ENCODE measurements at regions not wholly inside any gene's neighbourhood (a gene's known extent, or its start where the extent isn't known, plus 50 kb on each side); places are given as distances from the start of the nearest gene placed in this dataset.

- ATAC-seq (no peak), DNase-seq (no peak)
- no peak overlapping the region for H3K4me3 Mint-ChIP-seq
- H3K27me3 Mint-ChIP-seq = peaks cover 26% of the 10 kb centered on the region
- H3K27ac Mint-ChIP-seq = no peak overlapping the region
- no peaks in the 10 kb centered on the region for H3K4me1 Mint-ChIP-seq
- H3K36me3 Mint-ChIP-seq (ENCODE audit: low read depth) = no peaks in the 10 kb centered on the region
- no peaks in the 10 kb centered on the region for H3K9me3 ChIP-seq (ENCODE audit: control insufficient read depth, low read length, poor library complexity, severe bottlenecking)
Observed at GRCh38 chr17:33987162-33987561, 267.9 kb upstream of the CCL2 start.

- Mint-ChIP-seq H3K27me3 (peaks cover 20% of the 10 kb centered on the region), H3K4me1 (no peaks in the 10 kb centered on the region), H3K27ac (no peak overlapping the region), H3K36me3 (ENCODE audit: low read depth) (no peaks in the 10 kb centered on the region), H3K4me3 (no peak overlapping the region)
- DNase-seq (no peak), ATAC-seq (no peak)
- H3K9me3 ChIP-seq (ENCODE audit: control insufficient read depth, low read length, poor library complexity, severe bottlenecking) = no peaks in the 10 kb centered on the region
Observed at GRCh38 chr17:33989361-33990148, 265.5 kb upstream of the CCL2 start.

GRCh38 chr17:33990943-33991706 lies 264.0 kb upstream of the CCL2 start:
- ATAC-seq (no peak), DNase-seq (no peak)
- peaks cover 16% of the 10 kb centered on the region for H3K27me3 Mint-ChIP-seq
- no peak overlapping the region for H3K4me3 Mint-ChIP-seq
- H3K4me1 Mint-ChIP-seq = no peaks in the 10 kb centered on the region
- H3K27ac Mint-ChIP-seq = no peak overlapping the region
- H3K9me3 ChIP-seq (ENCODE audit: control insufficient read depth, low read length, poor library complexity, severe bottlenecking) = no peaks in the 10 kb centered on the region
- H3K36me3 Mint-ChIP-seq (ENCODE audit: low read depth) = no peaks in the 10 kb centered on the region

GRCh38 chr17:33992113-33992512 lies 263.0 kb upstream of the CCL2 start:
- H3K27ac Mint-ChIP-seq = no peak overlapping the region
- no peaks in the 10 kb centered on the region for H3K4me1 Mint-ChIP-seq
- no peaks in the 10 kb centered on the region for H3K9me3 ChIP-seq (ENCODE audit: control insufficient read depth, low read length, poor library complexity, severe bottlenecking)
- DNase-seq (no peak), ATAC-seq (no peak)
- H3K27me3 Mint-ChIP-seq = peaks cover 12% of the 10 kb centered on the region
- H3K36me3 Mint-ChIP-seq (ENCODE audit: low read depth) = no peaks in the 10 kb centered on the region
- H3K4me3 Mint-ChIP-seq = no peak overlapping the region

GRCh38 chr17:34000639-34001038 lies 254.4 kb upstream of the CCL2 start:
- H3K4me3 Mint-ChIP-seq = no peak overlapping the region
- H3K27me3 Mint-ChIP-seq = peaks cover under 1% of the 10 kb centered on the region
- H3K36me3 Mint-ChIP-seq (ENCODE audit: low read depth) = no peaks in the 10 kb centered on the region
- no peak overlapping the region for H3K27ac Mint-ChIP-seq
- ATAC-seq (no peak), DNase-seq (no peak)
- H3K9me3 ChIP-seq (ENCODE audit: control insufficient read depth, low read length, poor library complexity, severe bottlenecking) = peaks cover 5% of the 10 kb centered on the region
- H3K4me1 Mint-ChIP-seq = no peaks in the 10 kb centered on the region

GRCh38 chr17:34001246-34001645 lies 253.8 kb upstream of the CCL2 start:
- no peak overlapping the region for H3K4me3 Mint-ChIP-seq
- peaks cover 7% of the 10 kb centered on the region for H3K27me3 Mint-ChIP-seq
- ATAC-seq (no peak), DNase-seq (no peak)
- no peaks in the 10 kb centered on the region for H3K4me1 Mint-ChIP-seq
- H3K9me3 ChIP-seq (ENCODE audit: control insufficient read depth, low read length, poor library complexity, severe bottlenecking) = peaks cover 5% of the 10 kb centered on the region
- no peaks in the 10 kb centered on the region for H3K36me3 Mint-ChIP-seq (ENCODE audit: low read depth)
- no peak overlapping the region for H3K27ac Mint-ChIP-seq

- Mint-ChIP-seq H3K4me3 (no peak overlapping the region), H3K36me3 (ENCODE audit: low read depth) (no peaks in the 10 kb centered on the region), H3K27me3 (peaks cover 7% of the 10 kb centered on the region), H3K4me1 (no peaks in the 10 kb centered on the region), H3K27ac (no peak overlapping the region)
- DNase-seq (no peak), ATAC-seq (no peak)
- no peaks in the 10 kb centered on the region for H3K9me3 ChIP-seq (ENCODE audit: control insufficient read depth, low read length, poor library complexity, severe bottlenecking)
Observed at GRCh38 chr17:34006126-34006525, 249.0 kb upstream of the CCL2 start.

GRCh38 chr17:34008125-34008524 lies 247.0 kb upstream of the CCL2 start:
- H3K27me3 Mint-ChIP-seq = peaks cover 17% of the 10 kb centered on the region
- DNase-seq = no peak
- no peak for ATAC-seq

GRCh38 chr17:34009912-34010311 lies 245.2 kb upstream of the CCL2 start:
- ATAC-seq (no peak), DNase-seq (no peak)
- no peak overlapping the region for H3K27ac Mint-ChIP-seq
- H3K27me3 Mint-ChIP-seq = peaks cover 22% of the 10 kb centered on the region
- H3K4me3 Mint-ChIP-seq = no peak overlapping the region
- H3K36me3 Mint-ChIP-seq (ENCODE audit: low read depth) = no peaks in the 10 kb centered on the region
- no peaks in the 10 kb centered on the region for H3K9me3 ChIP-seq (ENCODE audit: control insufficient read depth, low read length, poor library complexity, severe bottlenecking)
- H3K4me1 Mint-ChIP-seq = no peaks in the 10 kb centered on the region

More at GRCh38 chr17:34008125-34008524, 247.0 kb upstream of the CCL2 start:
- H3K36me3 Mint-ChIP-seq (ENCODE audit: low read depth) = no peaks in the 10 kb centered on the region
- no peak overlapping the region for H3K27ac Mint-ChIP-seq
- H3K9me3 ChIP-seq (ENCODE audit: control insufficient read depth, low read length, poor library complexity, severe bottlenecking) = no peaks in the 10 kb centered on the region
- H3K4me3 Mint-ChIP-seq = no peak overlapping the region
- H3K4me1 Mint-ChIP-seq = no peaks in the 10 kb centered on the region

- no peaks in the 10 kb centered on the region for H3K9me3 ChIP-seq (ENCODE audit: control insufficient read depth, low read length, poor library complexity, severe bottlenecking)
- no peak overlapping the region for H3K4me3 Mint-ChIP-seq
- no peak overlapping the region for H3K27ac Mint-ChIP-seq
- no peak for ATAC-seq
- peaks cover 27% of the 10 kb centered on the region for H3K27me3 Mint-ChIP-seq
- DNase-seq = no peak
- H3K4me1 Mint-ChIP-seq = no peaks in the 10 kb centered on the region
- H3K36me3 Mint-ChIP-seq (ENCODE audit: low read depth) = no peaks in the 10 kb centered on the region
Observed at GRCh38 chr17:34010534-34010933, 244.6 kb upstream of the CCL2 start.

- ATAC-seq = no peak
- Mint-ChIP-seq H3K36me3 (ENCODE audit: low read depth) (no peaks in the 10 kb centered on the region), H3K27ac (no peak overlapping the region), H3K4me3 (no peak overlapping the region), H3K27me3 (peaks cover 20% of the 10 kb centered on the region), H3K4me1 (no peaks in the 10 kb centered on the region)
- no peak for DNase-seq
- no peaks in the 10 kb centered on the region for H3K9me3 ChIP-seq (ENCODE audit: control insufficient read depth, low read length, poor library complexity, severe bottlenecking)
Observed at GRCh38 chr17:34011599-34011998, 243.5 kb upstream of the CCL2 start.

- H3K4me1 Mint-ChIP-seq = no peaks in the 10 kb centered on the region
- H3K9me3 ChIP-seq (ENCODE audit: control insufficient read depth, low read length, poor library complexity, severe bottlenecking) = no peaks in the 10 kb centered on the region
- no peak for ATAC-seq
- H3K36me3 Mint-ChIP-seq (ENCODE audit: low read depth) = no peaks in the 10 kb centered on the region
- H3K4me3 Mint-ChIP-seq = no peak overlapping the region
- H3K27me3 Mint-ChIP-seq = peaks cover 20% of the 10 kb centered on the region
- no peak for DNase-seq
- H3K27ac Mint-ChIP-seq = no peak overlapping the region
Observed at GRCh38 chr17:34012709-34013375, 242.2 kb upstream of the CCL2 start.

- Mint-ChIP-seq H3K4me1 (no peaks in the 10 kb centered on the region), H3K27ac (no peak overlapping the region), H3K4me3 (no peak overlapping the region), H3K36me3 (ENCODE audit: low read depth) (no peaks in the 10 kb centered on the region), H3K27me3 (peaks cover 20% of the 10 kb centered on the region)
- no peaks in the 10 kb centered on the region for H3K9me3 ChIP-seq (ENCODE audit: control insufficient read depth, low read length, poor library complexity, severe bottlenecking)
- DNase-seq (no peak), ATAC-seq (no peak)
Observed at GRCh38 chr17:34015253-34015652, 239.8 kb upstream of the CCL2 start.
